Activated CD8-positive, alpha-beta memory T cell treated with anti-CD3 and anti-CD28 coated beads for 36 hours (primary cell): ENCODE measurements at regions not wholly inside any gene's neighbourhood (a gene's known extent, or its start where the extent isn't known, plus 50 kb on each side); places are given as distances from the start of the nearest gene placed in this dataset.

Source experiments
- CTCF ChIA-PET: fragments of 350-600 bp; sonication (Branson Sonifier 250); formaldehyde crosslinking; loops from one replicate; lab custom pipeline; 2021; ENCODE audit warnings: antibody characterized with exemption; lab: Charles Lee
- POLR2A ChIA-PET: fragments of 350-600 bp; sonication (Branson Sonifier 250); formaldehyde crosslinking; loops from one replicate; lab custom pipeline; 2021; ENCODE audit warnings: antibody characterized with exemption; lab: Charles Lee

GRCh38 chr18:46301571-46301970 lies 197.4 kb downstream of the HAUS1 start:
- POLR2A ChIA-PET = no interaction called here
- CTCF ChIA-PET = no interaction called here

DNA sequence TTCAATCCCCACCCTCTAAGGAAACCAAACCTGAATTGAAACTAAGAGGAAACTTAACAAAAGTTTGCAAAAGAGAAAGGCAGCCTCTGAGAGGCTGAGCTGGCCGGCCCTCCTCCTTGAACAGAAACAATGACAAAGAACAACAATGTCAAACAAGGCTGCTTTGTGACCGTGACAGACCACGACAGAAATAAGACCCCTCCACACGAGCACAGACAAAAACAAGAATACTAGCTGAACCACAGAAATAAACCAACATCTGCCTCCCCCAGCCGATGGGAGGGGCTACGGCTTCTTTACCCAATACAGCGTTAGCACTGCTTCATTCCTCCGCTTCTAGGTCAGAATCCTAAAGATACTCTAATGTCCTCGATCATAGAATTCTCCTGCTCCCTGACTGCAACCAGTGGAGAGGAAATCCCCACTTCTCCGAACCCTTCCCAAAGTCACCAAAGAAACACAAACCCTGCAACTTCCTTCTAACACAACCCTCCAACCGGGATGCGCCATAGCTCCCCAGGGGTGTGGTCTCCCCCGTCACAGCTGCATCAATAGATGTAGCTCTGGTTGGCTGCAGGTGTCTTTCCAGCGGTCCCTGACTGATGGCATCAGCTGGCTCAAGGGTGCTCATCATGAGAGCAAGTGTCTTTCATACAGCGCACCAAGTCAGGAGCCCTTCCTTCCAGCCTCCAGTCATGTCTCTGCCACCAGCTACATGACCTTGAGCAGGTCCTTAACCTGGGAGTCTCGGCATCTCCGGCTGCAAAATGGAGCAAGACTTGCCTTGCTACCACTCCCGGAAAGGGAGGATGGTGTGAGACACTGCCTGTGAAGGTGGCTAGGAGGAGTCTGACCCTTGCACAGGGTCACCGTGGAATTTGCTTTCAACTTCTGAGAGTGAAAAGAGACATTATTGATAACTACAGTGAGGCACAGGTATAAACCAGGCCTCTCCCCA lies 198.6 kb downstream of the HAUS1 start:
- CTCF ChIA-PET = interaction anchor here (0.5 kb wide), 1 partner anchor 133 kb away, joined by 3 read pairs; no protein-coding TSS in a partner anchor

GRCh38 chr18:46310258-46310657 lies 206.1 kb downstream of the HAUS1 start:
- POLR2A ChIA-PET = no interaction called here
- CTCF ChIA-PET = no interaction called here

More for the DNA sequence above, 198.6 kb downstream of the HAUS1 start:
- POLR2A ChIA-PET = no interaction called here

DNA sequence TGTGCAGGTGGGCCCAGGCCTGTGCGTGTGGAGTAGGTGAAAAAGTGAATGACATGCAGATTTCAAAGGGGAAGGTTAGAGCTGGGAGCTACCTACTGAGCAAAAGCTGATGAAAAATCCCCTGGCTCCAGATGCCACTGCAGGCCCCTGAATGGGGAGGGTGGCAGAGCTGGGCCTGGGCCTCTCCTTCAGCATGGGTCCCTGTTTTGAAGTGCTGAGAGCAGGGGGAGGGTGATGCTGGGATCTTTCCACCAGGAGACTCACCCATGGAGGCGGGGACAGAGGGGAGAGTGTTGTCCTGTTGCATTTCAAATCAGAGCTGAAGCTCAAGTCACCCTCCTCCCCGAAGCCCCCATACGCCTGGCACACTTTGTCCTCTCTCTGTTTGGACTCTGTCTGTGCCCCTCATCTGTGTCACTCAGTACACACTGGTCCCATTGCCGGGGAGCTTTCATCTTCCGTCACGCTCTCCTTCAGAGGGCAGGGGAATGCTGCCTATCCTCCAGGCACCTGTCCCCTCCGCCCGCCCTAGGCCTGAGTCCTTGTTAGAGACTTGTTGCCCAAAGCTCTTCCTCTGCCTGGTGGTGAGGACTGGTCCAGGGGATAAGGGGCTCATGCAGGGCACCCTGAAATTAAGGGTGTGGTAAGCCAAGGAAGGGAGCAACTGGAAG lies 206.6 kb downstream of the HAUS1 start:
- CTCF ChIA-PET = no interaction called here
- POLR2A ChIA-PET = no interaction called here

- CTCF ChIA-PET = no interaction called here
- POLR2A ChIA-PET = no interaction called here
These were observed 207.3 kb downstream of the HAUS1 start for GRCh38 chr18:46311491-46311890.

GRCh38 chr18:46312221-46312620 lies 208.0 kb downstream of the HAUS1 start:
- POLR2A ChIA-PET = no interaction called here
- CTCF ChIA-PET = no interaction called here

DNA sequence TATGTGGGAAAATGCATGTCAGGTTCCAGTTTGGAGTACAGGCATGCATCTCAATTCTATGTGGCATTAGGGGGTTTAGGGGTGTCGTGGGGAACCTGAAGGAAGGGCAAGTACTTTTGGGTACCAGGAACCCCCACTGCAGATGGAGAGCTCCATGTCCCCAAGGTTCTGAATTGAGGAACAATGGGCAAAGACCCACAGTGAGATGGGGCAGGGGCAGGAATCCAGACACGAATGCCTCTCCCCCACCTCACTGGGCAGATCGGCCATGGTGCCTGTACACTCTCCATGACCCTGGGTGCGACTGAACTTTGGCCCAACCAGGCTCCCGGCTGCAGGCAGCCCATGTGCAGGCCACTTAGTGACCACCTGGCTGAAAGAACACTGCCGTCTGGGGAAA lies 209.3 kb downstream of the HAUS1 start:
- ChIA-PET POLR2A (no interaction called here), CTCF (no interaction called here)

GRCh38 chr18:46314011-46314410 lies 209.8 kb downstream of the HAUS1 start:
- ChIA-PET POLR2A (no interaction called here), CTCF (no interaction called here)

- CTCF ChIA-PET = no interaction called here
These were observed 211.0 kb downstream of the HAUS1 start for GRCh38 chr18:46315161-46315560.

GRCh38 chr18:46318356-46318755 lies 214.2 kb downstream of the HAUS1 start:
- POLR2A ChIA-PET = no interaction called here
- CTCF ChIA-PET = no interaction called here

More at GRCh38 chr18:46315161-46315560, 211.0 kb downstream of the HAUS1 start:
- POLR2A ChIA-PET = no interaction called here

- POLR2A ChIA-PET = interaction anchor here (0.5 kb wide), 1 partner anchor 14 kb away, joined by 3 read pairs; no protein-coding TSS in a partner anchor
- CTCF ChIA-PET = no interaction called here
These were observed 215.6 kb downstream of the HAUS1 start for GRCh38 chr18:46319783-46320182.

DNA sequence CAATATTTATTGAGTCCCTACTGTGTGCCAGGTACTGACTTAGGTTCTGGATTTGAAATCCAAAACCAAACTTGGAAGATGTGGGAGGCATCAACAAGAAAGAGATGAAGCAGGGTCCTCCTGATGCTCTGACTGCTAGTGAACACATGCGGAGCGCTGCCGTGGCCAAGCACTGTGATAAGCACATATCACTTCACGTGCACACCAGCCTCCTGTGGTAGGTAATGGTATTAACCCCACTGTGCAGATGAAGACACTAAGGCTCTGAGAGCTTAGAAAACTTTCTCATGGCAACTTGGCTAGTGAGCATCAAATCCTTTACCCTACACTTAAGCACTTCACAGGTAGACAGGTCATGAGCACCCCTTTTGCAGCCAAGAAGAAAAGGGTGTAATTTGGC lies 216.1 kb downstream of the HAUS1 start:
- ChIA-PET POLR2A (interaction anchor here (0.5 kb wide), 1 partner anchor 14 kb away, joined by 3 read pairs; no protein-coding TSS in a partner anchor), CTCF (no interaction called here)

- ChIA-PET CTCF (no interaction called here), POLR2A (no interaction called here)
These were observed 216.9 kb downstream of the HAUS1 start for GRCh38 chr18:46320928-46321711.

DNA sequence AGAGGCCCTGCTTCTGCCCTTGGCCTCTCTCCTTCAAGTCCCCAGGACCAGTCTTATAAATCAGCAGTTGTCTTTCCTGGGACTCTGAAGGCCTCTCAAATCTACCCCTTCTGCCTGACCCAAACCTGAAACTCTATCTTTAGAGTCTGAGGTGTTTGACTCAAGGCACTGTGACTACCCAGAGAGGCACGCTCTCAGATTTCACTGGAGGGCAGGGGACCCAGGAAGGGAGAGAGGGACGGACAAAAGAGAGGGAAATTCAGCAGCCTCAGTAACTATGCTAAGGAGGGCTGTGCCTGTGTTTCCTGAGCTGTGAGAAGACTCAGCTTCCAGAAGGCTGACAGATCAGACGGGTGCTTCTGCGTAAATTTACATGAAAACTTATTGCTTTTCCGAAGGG lies 217.8 kb downstream of the HAUS1 start:
- POLR2A ChIA-PET = no interaction called here
- CTCF ChIA-PET = no interaction called here

GRCh38 chr18:46322411-46322891 lies 218.3 kb downstream of the HAUS1 start:
- CTCF ChIA-PET = no interaction called here

DNA sequence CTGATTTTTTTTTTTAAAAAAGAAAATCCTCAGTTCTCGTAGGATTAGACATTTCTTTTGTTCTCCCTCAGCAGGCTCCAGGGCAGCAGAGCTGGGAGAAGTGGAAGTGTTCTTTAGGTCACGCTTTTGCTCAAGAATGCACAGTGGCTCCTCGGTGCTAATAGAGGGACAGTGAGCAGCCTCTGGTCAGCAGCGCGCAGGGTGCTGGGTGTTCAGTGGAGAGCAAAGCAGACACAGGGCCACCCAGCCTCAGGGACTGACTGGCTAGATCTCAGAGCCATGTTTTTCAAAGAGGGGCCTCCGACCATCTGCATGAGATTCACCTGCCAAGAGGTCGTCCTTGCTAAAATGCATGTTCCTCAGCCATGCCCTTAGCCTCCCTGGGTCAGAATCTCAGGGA lies 218.8 kb downstream of the HAUS1 start:
- ChIA-PET CTCF (no interaction called here), POLR2A (no interaction called here)

More at GRCh38 chr18:46322411-46322891, 218.3 kb downstream of the HAUS1 start:
- POLR2A ChIA-PET = no interaction called here

DNA sequence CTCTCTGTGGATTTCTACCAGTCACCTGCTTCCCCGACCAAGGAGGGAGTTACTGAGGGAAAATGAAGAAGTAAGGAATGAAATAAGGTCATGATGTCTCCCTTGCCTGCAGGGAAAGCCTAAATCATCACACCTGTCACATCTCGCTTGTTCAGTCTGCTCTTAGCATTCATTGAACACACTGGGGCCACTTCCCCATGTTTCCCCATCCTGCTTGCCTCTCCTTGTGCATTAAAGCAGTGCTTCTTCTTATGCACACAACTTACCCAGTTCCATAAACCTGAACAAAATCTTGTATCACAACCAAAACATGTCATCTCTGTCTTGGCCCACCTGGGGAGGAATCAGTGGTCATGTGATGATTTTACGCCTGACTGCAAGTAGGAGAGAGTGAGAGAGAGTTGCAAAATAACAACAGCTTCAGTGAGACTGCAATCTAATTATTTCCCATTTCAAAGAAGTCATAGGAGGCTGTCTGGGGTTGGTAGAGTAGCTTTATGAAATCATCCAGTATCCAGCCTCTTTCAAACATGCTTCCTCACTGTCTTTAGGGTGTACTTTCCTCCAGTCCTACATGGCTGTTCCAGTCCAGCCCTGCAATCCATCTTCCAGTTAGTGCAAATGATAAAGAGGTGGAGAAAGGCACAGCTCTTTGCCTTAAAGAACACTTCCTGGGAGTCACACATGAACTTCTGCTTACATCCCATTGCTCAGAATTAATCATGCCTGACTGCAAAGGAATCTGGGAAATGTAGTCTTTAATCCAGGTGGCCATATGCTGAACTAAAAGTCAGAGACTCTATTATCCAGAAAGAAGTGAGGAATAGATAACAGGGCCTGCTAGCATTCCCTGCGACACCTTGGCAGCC lies 220.1 kb downstream of the HAUS1 start:
- POLR2A ChIA-PET = no interaction called here
- CTCF ChIA-PET = no interaction called here

GRCh38 chr18:46325895-46326294 lies 221.7 kb downstream of the HAUS1 start:
- CTCF ChIA-PET = no interaction called here
- POLR2A ChIA-PET = no interaction called here
